Brain pericyte (primary cell): ENCODE measurements at regions not wholly inside any gene's neighbourhood (a gene's known extent, or its start where the extent isn't known, plus 50 kb on each side); places are given as distances from the start of the nearest gene placed in this dataset.
"Not testable (repeated sequence)": the region's sequence is repeated elsewhere in the genome, so short reads cannot be mapped to it uniquely, and the experiment has no call there.

Experiments
- DNase-seq: peaks from one replicate; pipeline ENCODE4 v3.0.0-alpha.2; 2012; ENCODE audit warnings: low read depth, low spot score

- no peak for DNase-seq
Measured at GRCh38 chr4:155591738-155592143, 74.9 kb upstream of the GUCY1A1 start.

DNA sequence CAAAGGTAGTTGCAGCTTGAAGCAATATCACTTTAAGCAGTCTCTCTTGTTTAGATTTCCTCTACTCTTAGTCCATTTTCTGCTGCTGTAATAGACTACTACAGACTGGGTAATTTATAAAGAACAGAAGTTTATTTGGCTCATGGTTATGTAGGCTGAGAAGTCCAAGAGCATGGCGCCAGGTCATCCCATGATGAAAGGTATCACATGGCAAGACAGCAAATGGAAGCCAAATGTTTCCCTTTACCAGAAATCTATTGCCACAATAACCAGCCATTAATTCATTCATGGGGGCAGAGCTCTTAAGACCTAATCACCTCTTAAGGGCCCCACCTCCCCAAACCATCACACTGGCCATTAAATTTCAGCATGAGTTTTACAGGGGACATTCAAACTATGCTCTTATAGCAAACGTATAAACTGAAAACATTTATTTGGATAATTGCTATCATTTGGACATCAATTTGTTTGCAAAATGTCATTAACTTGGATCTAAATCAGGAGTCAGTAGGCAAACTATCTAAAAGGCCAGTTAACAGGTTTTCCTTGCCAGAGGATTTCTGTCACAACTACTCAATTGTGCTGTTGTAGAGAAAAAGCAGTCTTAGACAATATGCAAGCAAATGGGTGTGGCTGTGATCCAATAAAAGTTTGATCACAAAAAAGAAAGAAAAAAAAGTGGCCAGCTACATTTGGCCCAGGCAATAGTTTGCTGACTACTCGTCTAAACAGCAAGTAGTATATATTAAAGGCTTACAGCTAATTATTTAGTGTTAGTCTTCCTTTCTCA is 75.7 kb upstream of the GUCY1A1 start:
- DNase-seq: no peak

GRCh38 chr4:155588437-155588836 is 78.2 kb upstream of the GUCY1A1 start:
- DNase-seq: no peak

DNA sequence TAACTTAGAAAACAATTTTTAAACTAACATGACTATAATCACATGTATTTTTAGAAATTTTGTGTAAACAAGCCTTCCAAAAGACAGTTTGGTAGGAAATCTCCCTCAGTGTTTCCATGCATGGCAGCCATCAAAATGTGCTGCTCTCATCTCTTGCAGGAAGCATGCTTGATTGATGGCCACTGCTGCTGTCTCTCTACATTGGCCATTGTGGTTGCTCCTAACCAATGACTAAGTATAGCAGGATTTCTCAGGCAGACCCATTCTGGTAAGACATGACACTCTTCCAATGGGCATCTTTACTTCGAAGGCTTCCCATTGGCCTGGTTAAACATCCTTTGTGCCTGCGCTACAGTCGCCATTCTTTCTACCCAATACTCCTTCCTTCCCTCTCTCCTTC is 78.9 kb upstream of the GUCY1A1 start:
- DNase-seq: no peak

- no peak for DNase-seq
Measured at GRCh38 chr4:155582971-155583437, 83.6 kb upstream of the GUCY1A1 start.

DNA sequence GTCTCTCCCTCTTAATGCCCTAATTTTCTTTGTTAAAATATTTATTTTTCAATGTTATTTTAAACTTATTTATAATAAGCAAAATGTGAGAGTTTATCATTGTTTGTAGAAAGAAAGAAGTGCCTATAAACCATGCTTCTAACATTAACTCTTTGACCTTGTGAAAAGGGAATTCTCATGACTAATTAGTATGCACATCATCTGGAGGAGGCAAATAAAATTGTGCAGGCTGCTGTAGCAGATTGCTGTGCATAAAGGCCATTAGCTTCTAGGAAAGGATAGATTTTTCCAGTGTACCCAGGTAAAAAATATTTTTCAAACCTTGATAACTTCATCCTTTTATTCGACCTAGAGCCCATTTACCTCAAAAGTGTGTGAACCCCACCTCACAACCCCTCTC is 84.6 kb upstream of the GUCY1A1 start:
- DNase-seq: no peak

DNA sequence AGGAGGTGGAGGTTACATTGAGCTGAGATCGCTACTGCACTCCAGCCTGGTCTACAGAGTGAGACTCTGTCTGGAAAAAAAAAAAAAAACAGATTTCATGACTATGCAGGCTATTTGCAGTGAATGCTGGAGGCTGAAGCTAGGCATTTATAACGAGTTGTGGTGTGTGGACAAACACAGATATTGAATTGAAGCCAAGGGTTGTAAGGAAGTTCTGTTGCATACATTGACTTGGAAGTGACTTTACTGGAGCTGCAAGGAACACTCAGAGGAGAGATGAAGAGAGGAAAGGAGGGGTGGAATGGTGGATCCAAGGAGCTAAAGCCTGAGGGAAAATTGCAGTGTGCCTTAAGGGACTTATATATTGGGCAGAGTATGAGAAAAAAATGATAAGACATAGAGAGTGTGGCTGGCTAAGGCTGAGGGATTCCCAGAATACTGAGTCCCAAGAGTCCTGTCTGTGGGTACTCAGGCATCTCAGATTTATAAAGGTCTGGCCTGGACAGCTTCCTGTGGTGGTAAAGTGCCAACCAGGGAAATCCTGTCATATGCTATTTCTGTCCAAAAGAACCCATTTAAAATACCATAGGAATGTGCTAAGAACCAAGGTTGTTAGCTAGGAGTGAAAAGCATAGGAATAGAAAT is 87.8 kb upstream of the GUCY1A1 start:
- no peak for DNase-seq

GRCh38 chr4:155578219-155578618 is 88.4 kb upstream of the GUCY1A1 start:
- no peak for DNase-seq

DNA sequence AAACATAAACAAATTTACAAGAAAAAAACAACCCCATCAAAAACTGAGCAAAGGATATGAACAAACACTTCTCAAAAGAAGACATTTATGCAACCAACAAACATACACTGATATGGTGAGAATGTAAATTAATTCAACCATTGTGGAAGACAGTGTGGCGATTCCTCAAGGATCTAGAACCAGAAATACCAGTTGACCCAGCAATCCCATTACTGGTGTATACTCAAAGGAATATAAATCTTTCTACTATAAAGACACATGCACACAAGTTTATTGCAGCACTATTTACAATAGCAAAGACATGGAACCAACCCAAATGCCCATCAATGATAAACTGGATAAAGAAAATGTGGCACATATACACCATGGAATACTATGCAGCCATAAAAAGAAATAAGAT is 92.3 kb upstream of the GUCY1A1 start:
- not testable (repeated sequence) for DNase-seq

GRCh38 chr4:155573126-155573525 is 93.5 kb upstream of the GUCY1A1 start:
- DNase-seq: no peak

DNA sequence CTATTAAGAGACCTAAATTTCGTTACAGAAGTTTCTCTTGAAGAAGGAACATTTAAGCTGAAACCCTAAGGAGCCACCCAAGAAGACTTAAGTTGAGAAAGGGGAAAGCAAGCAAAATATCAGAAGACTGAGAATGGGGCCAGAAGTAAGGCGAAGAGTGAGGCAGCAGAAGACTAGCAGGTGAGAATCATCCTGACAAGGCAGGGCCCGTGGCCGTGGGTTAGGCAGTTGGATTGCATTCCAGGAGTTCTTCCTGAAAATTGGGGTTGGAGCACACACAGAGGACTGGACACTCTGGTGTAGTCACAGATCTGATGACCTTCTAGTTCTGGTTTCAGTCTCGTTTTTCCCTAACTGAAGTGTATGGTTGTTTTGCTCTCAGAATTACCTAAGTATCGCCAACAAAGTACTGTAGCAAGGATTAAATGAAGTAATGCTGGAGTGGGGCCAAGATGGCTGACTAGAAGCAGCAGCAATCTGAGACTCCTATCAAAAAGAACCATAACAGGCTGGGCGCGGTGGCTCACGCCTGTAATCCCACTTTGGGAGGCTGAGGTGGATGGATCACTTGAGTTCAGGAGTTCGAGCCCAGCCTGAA is 94.4 kb upstream of the GUCY1A1 start:
- DNase-seq: no peak

DNA sequence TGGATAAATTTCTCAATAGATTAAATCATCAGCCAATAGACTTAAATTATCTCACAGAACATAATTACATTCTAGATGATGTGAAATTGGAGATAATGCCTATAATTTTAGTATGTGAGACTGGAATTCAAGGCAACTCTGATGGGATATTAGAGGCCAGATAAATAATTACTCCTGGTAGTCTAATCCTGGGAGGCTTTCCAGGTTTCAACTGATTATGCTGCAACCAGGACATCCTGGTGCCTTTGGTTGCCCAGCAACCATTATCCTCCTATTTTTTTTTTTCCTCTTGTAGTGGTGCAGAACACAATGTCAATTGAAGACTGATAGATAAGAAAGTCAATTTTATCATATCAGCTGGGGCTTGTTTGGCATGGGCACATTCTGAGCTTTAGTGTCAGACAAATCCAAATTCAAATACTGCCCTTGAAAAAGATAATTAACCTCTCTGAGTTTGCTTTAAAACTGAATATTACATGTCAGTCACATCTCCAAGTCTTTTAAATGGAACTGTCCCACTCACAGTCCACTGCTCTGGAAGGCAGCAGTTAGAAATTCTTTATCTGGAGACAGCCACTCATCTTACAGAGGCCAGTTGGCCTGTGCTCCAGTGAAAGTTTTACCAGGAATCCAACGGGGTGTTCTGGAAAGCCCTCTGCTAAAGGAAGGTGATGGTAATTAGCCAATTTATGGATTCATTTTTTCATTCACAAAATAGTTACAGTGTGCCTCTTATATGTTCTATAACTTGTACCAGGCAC is 95.3 kb upstream of the GUCY1A1 start:
- no peak for DNase-seq

DNA sequence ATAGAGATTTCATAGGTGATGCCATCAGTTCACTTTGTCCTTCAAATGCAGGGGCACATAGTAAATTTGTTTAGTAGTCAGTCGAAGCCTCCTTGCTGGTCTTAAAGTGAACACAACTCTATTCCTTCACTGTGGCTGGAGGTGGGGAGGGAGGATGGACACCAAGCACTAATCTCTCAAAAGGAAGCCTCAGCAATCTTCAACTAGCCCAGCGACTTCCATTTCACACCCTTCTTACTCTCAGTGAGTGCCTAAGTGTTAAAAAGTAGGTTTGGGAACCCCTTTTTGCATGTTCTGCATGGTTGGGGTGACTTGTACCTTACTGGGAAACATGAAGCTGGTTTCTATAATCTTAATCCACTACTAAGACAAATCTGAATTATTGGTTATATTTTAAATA is 96.0 kb upstream of the GUCY1A1 start:
- no peak for DNase-seq

DNA sequence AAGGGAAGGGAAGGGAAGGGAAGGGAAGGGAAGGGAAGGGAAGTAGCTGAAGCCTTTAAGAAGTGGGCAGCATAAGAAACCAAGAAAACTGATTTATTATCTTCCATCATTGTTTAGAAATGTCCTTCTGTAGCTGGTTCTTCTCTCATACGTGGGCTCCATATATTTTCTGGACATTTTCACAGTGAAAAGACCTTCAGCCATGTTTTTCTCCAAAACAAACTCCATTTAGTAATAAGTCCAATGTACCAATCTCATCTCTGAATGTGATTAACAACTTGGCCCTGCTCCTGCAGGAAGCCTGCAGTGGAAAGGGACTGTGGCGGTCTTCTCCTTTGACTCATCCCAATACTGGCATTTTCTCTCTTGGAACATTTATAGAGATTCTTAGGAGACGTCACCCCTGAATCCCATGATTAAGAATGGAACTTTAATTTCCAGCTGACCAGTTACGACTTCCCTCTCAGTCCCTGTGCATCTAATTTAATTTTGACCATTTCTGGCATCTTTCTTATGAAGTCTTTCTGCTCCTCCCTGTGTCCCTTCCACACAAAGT is 96.6 kb upstream of the GUCY1A1 start:
- DNase-seq: no peak

DNA sequence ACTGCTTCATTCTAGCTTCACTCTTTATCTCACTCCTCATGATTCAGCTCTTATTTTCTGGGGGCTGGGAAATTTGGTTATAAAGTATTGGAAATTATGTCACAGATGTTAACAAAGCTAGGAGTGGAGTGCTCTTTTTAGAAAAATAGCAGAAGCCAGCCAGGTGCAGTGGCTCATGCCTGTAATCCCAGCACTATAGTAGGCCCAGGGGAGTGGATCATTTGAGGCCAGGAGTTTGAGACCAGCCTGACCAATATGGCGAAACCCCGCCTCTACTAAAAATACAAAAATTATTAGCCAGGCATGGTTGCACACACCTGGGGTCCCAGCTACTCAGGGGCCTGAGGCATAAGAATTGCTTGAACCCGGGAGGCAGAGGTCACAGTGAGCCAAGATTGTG is 97.2 kb upstream of the GUCY1A1 start:
- DNase-seq: no peak

GRCh38 chr4:155568641-155569220 is 97.9 kb upstream of the GUCY1A1 start:
- DNase-seq: no peak

DNA sequence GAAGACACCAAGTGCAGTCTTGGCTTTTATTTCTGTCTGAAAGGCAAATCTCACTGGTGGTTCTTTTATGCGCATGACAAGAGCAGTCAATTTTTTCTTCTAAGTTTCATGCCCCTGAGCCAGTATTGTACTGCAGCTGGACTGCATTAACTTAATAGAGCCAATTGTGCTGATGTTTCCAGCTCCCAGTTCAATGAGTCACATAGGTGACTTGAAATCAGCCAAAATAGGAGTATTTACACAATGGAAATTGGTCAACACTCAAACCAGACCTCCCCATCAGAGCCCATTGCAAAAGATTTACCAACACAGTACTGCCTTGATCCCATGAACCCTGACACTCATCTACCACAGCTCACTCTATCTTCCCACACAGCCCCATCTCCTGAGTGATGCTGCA is 100.3 kb upstream of the GUCY1A1 start:
- no peak for DNase-seq

GRCh38 chr4:155565776-155566175 is 100.9 kb upstream of the GUCY1A1 start:
- no peak for DNase-seq

DNA sequence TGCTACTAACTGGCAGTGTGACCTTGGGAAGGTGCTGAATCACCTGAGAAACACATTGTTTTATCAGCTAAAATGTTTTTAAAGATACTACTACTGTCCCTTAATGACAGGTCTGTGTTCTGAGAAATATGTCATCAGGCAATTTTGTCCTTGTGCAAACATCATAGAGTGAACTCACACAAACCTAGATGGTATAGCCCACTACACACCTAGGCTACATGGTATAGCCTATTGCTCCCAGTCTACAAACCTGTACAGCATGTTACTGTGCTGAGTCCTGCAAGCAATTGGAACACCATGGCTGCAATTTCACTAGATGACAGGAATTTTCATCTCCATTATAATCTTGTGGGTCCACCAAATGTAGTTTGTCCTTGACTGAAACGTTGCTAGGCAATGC is 101.3 kb upstream of the GUCY1A1 start:
- DNase-seq: no peak

DNA sequence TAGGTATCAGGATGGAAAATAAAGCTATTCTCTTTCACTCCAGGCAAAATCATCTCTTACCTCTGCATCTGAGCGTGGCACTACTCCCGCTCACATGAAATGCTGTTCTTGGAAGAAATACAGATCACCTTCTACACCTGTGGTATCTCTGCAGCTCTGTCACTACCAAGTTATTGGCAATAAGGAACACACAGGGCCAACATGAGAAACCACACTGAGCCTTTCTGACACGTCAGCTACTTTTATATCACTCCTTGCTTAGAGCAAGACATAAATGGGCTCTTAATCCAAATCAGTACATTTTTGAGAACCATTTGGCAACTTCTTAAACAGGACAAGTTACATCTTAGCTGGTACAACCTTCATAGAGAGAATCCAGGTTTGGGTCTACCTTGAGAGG is 101.8 kb upstream of the GUCY1A1 start:
- no peak for DNase-seq

DNA sequence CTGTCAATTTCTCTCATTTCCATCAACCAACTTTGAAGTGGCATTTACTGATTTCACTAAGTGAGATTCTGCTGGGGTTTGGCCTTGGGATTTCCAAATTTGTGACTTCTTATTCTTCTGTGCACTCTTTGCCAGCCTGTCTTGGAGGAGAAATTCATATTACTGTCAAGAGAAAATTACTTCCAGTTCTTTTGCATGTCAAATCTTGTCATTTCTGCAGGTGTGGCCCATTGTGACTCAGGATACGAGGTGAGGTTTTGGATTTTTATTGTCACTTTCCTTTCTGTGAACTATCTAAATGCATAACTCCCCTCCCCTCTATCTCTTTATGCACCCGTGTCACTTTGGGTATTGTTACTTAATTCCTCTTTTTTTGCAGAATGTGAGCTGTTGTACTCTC is 102.6 kb upstream of the GUCY1A1 start:
- DNase-seq: no peak

DNA sequence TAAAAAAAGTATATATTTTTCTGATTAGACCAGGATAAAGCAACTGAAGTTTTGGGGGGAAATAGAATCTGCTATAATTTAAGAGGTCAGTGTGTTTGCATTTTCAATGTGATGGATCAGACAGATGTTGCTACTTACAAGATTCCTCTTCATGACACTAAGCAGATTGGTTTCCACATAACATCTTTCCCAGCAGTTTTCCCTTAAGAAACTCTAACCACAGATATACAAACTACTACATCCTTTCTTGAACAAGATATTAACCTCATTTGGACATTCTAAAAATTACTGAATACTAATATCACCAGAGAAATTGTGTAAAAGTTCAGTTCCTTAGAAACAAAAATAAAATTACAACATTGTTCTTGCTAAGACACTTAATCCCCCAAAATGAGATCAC is 106.7 kb upstream of the GUCY1A1 start:
- DNase-seq: no peak
